ENCODE measurements at regions not wholly inside any gene's neighbourhood (a gene's known extent, or its start where the extent isn't known, plus 50 kb on each side); places are given as distances from the start of the nearest gene placed in this dataset.

GRCh38 chr22:44409211-44409973, 88.6 kb downstream of the RTL6 start:
- ATAC-seq (no peak), DNase-seq (ENCODE audit: low read depth, low spot score) (no peak)
- Histone ChIP-seq H3K36me3 (ENCODE audit: control insufficient read depth in 1 of 2, insufficient read depth in 2 of 2, low read length in 2 of 2) (no peaks in the 10 kb centered on the region), H4K20me1 (ENCODE audit: insufficient read depth) (no peaks in the 10 kb centered on the region), H3K27me3 (ENCODE audit: insufficient read depth, low read length) (no peaks in the 10 kb centered on the region), H3K9ac (ENCODE audit: low read length) (no peak overlapping the region), H3K9me3 (ENCODE audit: control insufficient read depth in 1 of 2, insufficient read depth in 1 of 2, low read depth in 1 of 2, low read length in 2 of 2) (no peaks in the 10 kb centered on the region), H3K79me2 (ENCODE audit: insufficient read depth, low read length) (no peaks in the 10 kb centered on the region), H3K4me2 (ENCODE audit: low read length) (no peak overlapping the region), H3K4me3 (replicated peaks in 1 of 2; ENCODE audit: low read depth in 1 of 2, low read length in 2 of 2) (no peak overlapping the region), H2AFZ (ENCODE audit: low read depth, low read length, poor library complexity, severe bottlenecking) (no peak overlapping the region), H3K9me2 (ENCODE audit: insufficient read depth) (no peaks in the 10 kb centered on the region), H3K4me1 (ENCODE audit: control insufficient read depth in 1 of 2, insufficient read depth in 2 of 2, low read length in 2 of 2) (no peaks in the 10 kb centered on the region), H3K27ac (ENCODE audit: low read depth, low read length) (no peak overlapping the region)
- POLR2A ChIA-PET = no interaction called here
- BruUV-seq (replicated peaks) = no TSS peak
- intact Hi-C loops (cut with micrococcal nuclease) = no loop called here
- CTCF ChIA-PET = no interaction called here
- TF ChIP-seq ZBTB33 (IDR thresholded peaks at IDR 0.05; ENCODE audit: extremely low read depth, insufficient replicate concordance, low read length) (no peak), FOSL1 (IDR thresholded peaks at IDR 0.05; ENCODE audit: low read depth) (no peak), SRF (IDR thresholded peaks at IDR 0.05; ENCODE audit: low read depth) (no peak), YY1 (IDR thresholded peaks at IDR 0.05; ENCODE audit: extremely low read depth, insufficient replicate concordance, low read depth, low read length) (no peak), MAX (IDR thresholded peaks at IDR 0.05) (no peak), CBX3 (IDR thresholded peaks at IDR 0.05; ENCODE audit: low read depth) (no peak), JUND (IDR thresholded peaks at IDR 0.05) (no peak), EZH2 (IDR thresholded peaks at IDR 0.05) (no peak), ZFX (IDR thresholded peaks at IDR 0.05) (no peak), TCF7L2 (IDR thresholded peaks at IDR 0.05; ENCODE audit: borderline replicate concordance, extremely low read depth, insufficient read depth, insufficient read length) (no peak), REST (IDR thresholded peaks at IDR 0.05; ENCODE audit: low read depth) (no peak), CTCF (IDR thresholded peaks at IDR 0.05 in 2 of 3, conservative IDR thresholded peaks at IDR 0.05 in 1 of 3; ENCODE audit: borderline replicate concordance in 1 of 3, insufficient read depth in 1 of 3, low read depth in 2 of 3, low read length in 2 of 3) (no peak), RAD21 (IDR thresholded peaks at IDR 0.05; ENCODE audit: low read depth) (no peak), POLR2A (IDR thresholded peaks at IDR 0.05; ENCODE audit: borderline replicate concordance, extremely low read depth, insufficient read depth, insufficient read length) (no peak)
- RAD21 ChIA-PET (ENCODE audit: low non-redundant PET in 1 of 2, low total read pairs in 2 of 2, uncharacterized antibody in 2 of 2, unreplicated experiment in 2 of 2) = no interaction called here

All from HCT116 (cell line).